T-helper 17 cell (primary cell): ENCODE measurements at regions not wholly inside any gene's neighbourhood (a gene's known extent, or its start where the extent isn't known, plus 50 kb on each side); places are given as distances from the start of the nearest gene placed in this dataset.

Experiments
- ATAC-seq: fragments of 150-1000 bp; cut with Tn5 transposase; 2 replicates; pipeline ENCODE4 v1.10.0; 2021; ENCODE audit warnings: mild to moderate bottlenecking, moderate library complexity
- DNase-seq, 3 donors: peaks; one replicate each; pipeline versions ENCODE4 v3.0.0 to v3.0.0-alpha.2; 2020 to 2021
- H3K9me3 ChIP-seq: one replicate; pipeline ENCODE4 v1.7.0; 2013; ENCODE audit warnings: low read length, mild to moderate bottlenecking; ENCODE audit not compliant: control insufficient read depth, poor library complexity, severe bottlenecking
- H3K27ac Mint-ChIP-seq: one replicate; pipeline ENCODE4 v1.8.0; 2022; ENCODE audit warnings: mild to moderate bottlenecking, moderate library complexity, mixed read lengths
- H3K27me3 Mint-ChIP-seq: one replicate; pipeline ENCODE4 v1.8.0; 2022; ENCODE audit warnings: mixed read lengths
- H3K36me3 Mint-ChIP-seq: one replicate; pipeline ENCODE4 v1.8.0; 2022; ENCODE audit warnings: low read depth, mixed read lengths
- H3K4me1 Mint-ChIP-seq: one replicate; pipeline ENCODE4 v1.8.0; 2022; ENCODE audit warnings: mild to moderate bottlenecking, mixed read lengths
- H3K4me3 Mint-ChIP-seq: one replicate; pipeline ENCODE4 v1.8.0; 2022; ENCODE audit warnings: mild to moderate bottlenecking, moderate library complexity, mixed read lengths

DNA sequence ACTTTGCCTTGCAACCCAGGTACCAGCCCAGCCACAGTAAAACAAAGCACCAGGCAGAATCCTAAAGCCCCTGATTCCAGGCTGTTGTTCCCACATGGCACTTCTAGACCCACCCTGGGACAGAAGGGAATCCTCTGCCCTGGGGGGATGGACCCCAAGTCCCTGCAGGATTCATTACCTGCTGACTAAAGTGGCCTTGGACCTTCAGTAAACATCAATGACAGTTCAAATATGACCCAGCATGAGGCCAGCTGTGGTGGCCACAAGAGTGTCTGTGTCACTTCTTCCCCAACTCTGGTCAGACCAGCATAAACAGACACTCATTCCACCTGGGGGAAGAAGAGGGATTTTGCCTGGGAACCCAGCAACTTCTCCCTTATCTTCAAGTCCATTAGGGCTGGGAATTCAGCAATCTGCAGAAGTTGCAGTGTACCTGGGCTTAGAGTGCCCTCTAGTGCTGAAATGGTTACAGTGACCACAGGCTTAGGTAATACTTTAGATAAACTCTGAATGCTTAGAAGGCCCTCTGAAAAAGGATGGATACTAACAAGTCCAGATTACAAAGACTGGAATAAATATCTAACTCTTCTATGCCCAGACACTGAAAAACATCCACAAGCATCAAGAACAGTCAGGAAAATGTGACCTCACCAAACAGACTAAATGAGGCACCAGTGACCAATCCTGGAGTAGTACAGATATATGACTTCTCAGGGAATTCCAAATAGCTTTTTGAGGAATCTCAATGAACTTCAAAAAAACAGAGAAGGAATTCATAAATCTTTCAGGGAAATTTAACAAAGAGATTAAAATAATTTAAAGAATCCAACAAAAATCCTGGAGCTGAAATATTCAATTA is 108.5 kb upstream of the TMEM168 start:
- no peak for DNase-seq
- peak; percentile 73 for ATAC-seq
- no peaks in the 10 kb centered on the region for H3K27me3 Mint-ChIP-seq
- no peaks in the 10 kb centered on the region for H3K9me3 ChIP-seq
- H3K36me3 Mint-ChIP-seq = peaks cover 2% of the 10 kb centered on the region
- peaks cover 10% of the 10 kb centered on the region for H3K4me1 Mint-ChIP-seq
- no peak overlapping the region for H3K4me3 Mint-ChIP-seq
- no peak overlapping the region for H3K27ac Mint-ChIP-seq

- ATAC-seq (no peak), DNase-seq (no peak)
- Mint-ChIP-seq H3K4me1 (peaks cover 10% of the 10 kb centered on the region), H3K36me3 (peaks cover 2% of the 10 kb centered on the region), H3K27me3 (no peaks in the 10 kb centered on the region), H3K27ac (no peak overlapping the region), H3K4me3 (no peak overlapping the region)
- H3K9me3 ChIP-seq = no peaks in the 10 kb centered on the region
Measured at GRCh38 chr7:112897839-112898431, 107.7 kb upstream of the TMEM168 start.

GRCh38 chr7:112896026-112896601 is 105.9 kb upstream of the TMEM168 start:
- DNase-seq (no peak), ATAC-seq (no peak)
- no peaks in the 10 kb centered on the region for H3K9me3 ChIP-seq
- Mint-ChIP-seq H3K4me1 (peaks cover 13% of the 10 kb centered on the region), H3K4me3 (no peak overlapping the region), H3K36me3 (peaks cover 5% of the 10 kb centered on the region), H3K27me3 (no peaks in the 10 kb centered on the region), H3K27ac (no peak overlapping the region)

DNA sequence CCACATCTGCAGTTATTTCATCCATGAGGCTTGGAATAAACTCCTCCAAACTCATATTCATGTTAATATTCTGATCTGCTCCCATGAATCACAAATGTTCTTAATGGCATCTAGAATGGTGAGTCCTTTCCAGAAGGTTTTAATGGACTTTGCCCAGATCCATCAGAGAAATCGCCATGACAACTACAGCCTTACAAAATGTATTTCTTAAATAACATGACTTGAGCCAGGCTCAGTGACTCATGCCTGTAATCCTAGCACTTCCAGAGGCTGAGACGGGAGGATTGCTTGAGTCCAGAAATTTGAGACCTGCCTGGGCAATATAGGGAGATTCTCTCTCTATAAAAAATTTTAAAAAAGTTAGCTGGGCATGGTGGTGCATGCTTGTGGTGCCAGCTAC is 102.1 kb upstream of the TMEM168 start:
- no peak for ATAC-seq
- Mint-ChIP-seq H3K27me3 (no peaks in the 10 kb centered on the region), H3K4me1 (peaks cover 8% of the 10 kb centered on the region), H3K36me3 (peaks cover 3% of the 10 kb centered on the region), H3K4me3 (no peak overlapping the region), H3K27ac (no peak overlapping the region)
- DNase-seq = no peak
- H3K9me3 ChIP-seq = no peaks in the 10 kb centered on the region

DNA sequence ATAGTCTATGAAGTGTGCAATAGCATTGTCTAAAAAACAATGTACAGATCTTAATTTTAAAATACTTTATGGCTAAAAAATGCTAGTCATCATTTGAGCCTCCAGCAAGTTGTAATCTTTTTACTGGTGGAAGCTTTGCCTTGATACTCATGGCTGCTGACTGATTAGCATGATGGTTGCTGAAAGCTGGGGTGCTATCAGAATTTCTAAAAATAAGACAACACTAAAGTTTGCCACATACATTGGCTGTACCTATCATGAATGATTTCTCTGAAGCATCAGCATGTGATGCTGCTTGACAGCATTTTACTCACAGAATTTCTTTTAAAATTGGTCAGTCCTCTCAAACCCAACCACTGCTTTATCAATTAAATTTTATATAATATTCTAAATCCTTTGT is 101.5 kb upstream of the TMEM168 start:
- peaks cover 3% of the 10 kb centered on the region for H3K36me3 Mint-ChIP-seq
- no peaks in the 10 kb centered on the region for H3K27me3 Mint-ChIP-seq
- ATAC-seq (no peak), DNase-seq (no peak)
- no peak overlapping the region for H3K27ac Mint-ChIP-seq
- H3K4me3 Mint-ChIP-seq = no peak overlapping the region
- no peaks in the 10 kb centered on the region for H3K9me3 ChIP-seq
- H3K4me1 Mint-ChIP-seq = peaks cover 5% of the 10 kb centered on the region

DNA sequence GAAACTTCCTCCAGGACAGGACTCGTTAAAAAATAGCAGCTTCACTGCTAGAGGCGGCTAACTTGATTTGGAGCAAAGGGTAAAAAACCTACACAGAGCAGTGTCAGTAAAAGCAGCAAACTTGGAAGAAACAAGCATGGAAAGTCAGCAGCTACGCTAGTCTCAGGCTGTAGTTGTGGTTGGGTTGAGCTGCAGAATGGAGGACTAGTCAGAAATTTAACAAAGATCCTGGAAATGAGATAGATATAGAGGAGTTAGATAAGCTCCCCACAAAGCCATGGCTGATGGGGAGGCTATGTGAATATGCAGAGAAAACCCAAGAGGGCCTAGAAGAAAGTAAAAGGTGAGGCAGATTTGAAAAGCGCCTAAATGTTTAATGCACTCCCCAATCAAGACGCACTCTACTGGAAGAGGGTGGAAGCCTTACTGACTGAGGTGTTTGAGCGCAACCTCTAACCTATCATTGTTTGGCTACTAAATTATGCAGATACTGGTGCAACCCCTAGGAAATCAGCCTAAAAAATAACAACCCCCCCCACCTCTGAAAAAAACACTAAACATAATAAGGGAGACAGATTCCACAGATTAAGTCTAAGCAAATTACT is 99.7 kb upstream of the TMEM168 start:
- no peak for DNase-seq
- Mint-ChIP-seq H3K4me1 (peaks cover 3% of the 10 kb centered on the region), H3K36me3 (peaks cover 5% of the 10 kb centered on the region), H3K27me3 (no peaks in the 10 kb centered on the region), H3K27ac (no peak overlapping the region), H3K4me3 (no peak overlapping the region)
- ATAC-seq = no peak
- H3K9me3 ChIP-seq = no peaks in the 10 kb centered on the region

- H3K9me3 ChIP-seq = no peaks in the 10 kb centered on the region
- Mint-ChIP-seq H3K27ac (no peak overlapping the region), H3K27me3 (no peaks in the 10 kb centered on the region), H3K36me3 (peaks cover 5% of the 10 kb centered on the region), H3K4me1 (peaks cover 3% of the 10 kb centered on the region), H3K4me3 (no peak overlapping the region)
- no peak for ATAC-seq
- no peak for DNase-seq
Measured at GRCh38 chr7:112889268-112889667, 99.1 kb upstream of the TMEM168 start.

DNA sequence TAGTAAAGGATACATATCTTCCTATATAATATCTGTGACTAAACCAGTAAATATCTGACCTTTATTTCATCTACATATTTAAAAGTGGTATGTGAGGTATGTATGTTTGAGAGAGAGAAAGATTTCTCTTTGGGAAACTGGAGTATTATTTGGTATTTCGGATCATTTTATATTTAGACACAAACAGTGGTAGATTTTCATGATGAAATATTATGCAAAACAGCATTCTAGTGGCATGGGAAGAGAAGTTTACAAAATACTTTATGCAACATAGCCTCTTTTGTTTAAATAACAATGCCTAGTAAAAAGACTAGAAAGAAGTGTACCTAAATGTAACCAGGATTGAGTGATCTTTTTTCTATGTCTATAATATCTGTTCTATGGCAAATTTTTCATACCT is 98.6 kb upstream of the TMEM168 start:
- no peaks in the 10 kb centered on the region for H3K27me3 Mint-ChIP-seq
- no peak overlapping the region for H3K27ac Mint-ChIP-seq
- H3K4me1 Mint-ChIP-seq = peaks cover 5% of the 10 kb centered on the region
- no peak overlapping the region for H3K4me3 Mint-ChIP-seq
- no peak for ATAC-seq
- H3K9me3 ChIP-seq = no peaks in the 10 kb centered on the region
- H3K36me3 Mint-ChIP-seq = peaks cover 5% of the 10 kb centered on the region
- DNase-seq = no peak

DNA sequence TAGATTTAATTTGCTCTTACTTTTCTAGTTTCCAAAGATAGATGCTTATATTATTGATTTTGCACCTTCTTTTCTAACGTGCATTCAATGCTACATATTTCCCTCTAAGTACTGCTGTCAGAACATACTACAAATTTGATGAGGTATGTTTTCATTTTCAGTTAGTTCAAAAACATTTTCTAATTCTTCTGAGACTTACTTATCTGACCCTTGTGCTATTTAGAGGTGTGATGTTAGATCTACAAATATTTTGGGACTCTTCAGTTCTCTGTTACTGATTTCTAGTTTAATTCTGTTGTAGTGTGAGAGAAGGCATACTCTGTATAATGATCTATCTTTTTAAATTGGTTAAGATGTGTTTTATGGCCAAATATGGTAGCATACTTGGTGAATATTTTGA is 97.8 kb upstream of the TMEM168 start:
- Mint-ChIP-seq H3K4me3 (no peak overlapping the region), H3K27ac (no peak overlapping the region), H3K36me3 (peaks cover 5% of the 10 kb centered on the region), H3K27me3 (no peaks in the 10 kb centered on the region), H3K4me1 (peaks cover 10% of the 10 kb centered on the region)
- DNase-seq (no peak), ATAC-seq (no peak)
- H3K9me3 ChIP-seq = no peaks in the 10 kb centered on the region

DNA sequence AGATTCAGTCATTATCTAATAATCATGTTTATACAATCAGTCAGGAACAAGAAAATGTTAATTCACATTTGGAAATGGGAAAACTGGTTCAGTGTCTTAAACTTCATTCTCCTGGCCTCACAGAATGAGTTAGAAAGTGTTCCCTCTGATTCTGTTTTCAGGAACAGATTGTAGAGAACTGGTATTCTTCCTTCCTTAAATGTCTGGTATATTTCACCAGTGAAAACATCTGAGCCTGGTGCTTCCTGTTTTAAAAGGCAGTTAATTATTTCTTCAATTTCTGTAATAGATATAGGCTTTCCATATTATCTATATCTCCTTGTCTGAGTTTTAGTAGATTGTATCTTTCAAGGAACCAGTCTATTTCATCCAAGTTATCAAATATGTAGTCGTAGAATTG is 97.1 kb upstream of the TMEM168 start:
- peaks cover 10% of the 10 kb centered on the region for H3K4me1 Mint-ChIP-seq
- ATAC-seq (no peak), DNase-seq (no peak)
- no peaks in the 10 kb centered on the region for H3K9me3 ChIP-seq
- no peaks in the 10 kb centered on the region for H3K27me3 Mint-ChIP-seq
- H3K36me3 Mint-ChIP-seq = peaks cover 5% of the 10 kb centered on the region
- no peak overlapping the region for H3K27ac Mint-ChIP-seq
- no peak overlapping the region for H3K4me3 Mint-ChIP-seq

GRCh38 chr7:112886208-112886607 is 96.0 kb upstream of the TMEM168 start:
- no peaks in the 10 kb centered on the region for H3K27me3 Mint-ChIP-seq
- DNase-seq = no peak
- no peaks in the 10 kb centered on the region for H3K9me3 ChIP-seq
- peaks cover 2% of the 10 kb centered on the region for H3K36me3 Mint-ChIP-seq
- H3K4me3 Mint-ChIP-seq = no peak overlapping the region
- H3K4me1 Mint-ChIP-seq = peaks cover 8% of the 10 kb centered on the region
- no peak overlapping the region for H3K27ac Mint-ChIP-seq
- no peak for ATAC-seq

GRCh38 chr7:112882991-112883390 is 92.8 kb upstream of the TMEM168 start:
- ATAC-seq = no peak
- H3K36me3 Mint-ChIP-seq = peaks cover 10% of the 10 kb centered on the region

GRCh38 chr7:112882511-112882910 is 92.3 kb upstream of the TMEM168 start:
- H3K36me3 Mint-ChIP-seq = peaks cover 13% of the 10 kb centered on the region
- H3K27ac Mint-ChIP-seq = no peak overlapping the region
- peaks cover 14% of the 10 kb centered on the region for H3K4me1 Mint-ChIP-seq

More at GRCh38 chr7:112882991-112883390, 92.8 kb upstream of the TMEM168 start:
- DNase-seq = no peak
- H3K4me1 Mint-ChIP-seq = peaks cover 14% of the 10 kb centered on the region
- H3K27ac Mint-ChIP-seq = peak overlapping the region; percentile 32
- no peaks in the 10 kb centered on the region for H3K27me3 Mint-ChIP-seq
- no peak overlapping the region for H3K4me3 Mint-ChIP-seq
- H3K9me3 ChIP-seq = no peaks in the 10 kb centered on the region

More at GRCh38 chr7:112882511-112882910, 92.3 kb upstream of the TMEM168 start:
- no peak for DNase-seq
- H3K4me3 Mint-ChIP-seq = no peak overlapping the region
- no peaks in the 10 kb centered on the region for H3K9me3 ChIP-seq
- no peak for ATAC-seq
- no peaks in the 10 kb centered on the region for H3K27me3 Mint-ChIP-seq
